Suppressor macrophage treated with lipopolysaccharide for 1 hour (primary cell): ENCODE measurements at regions not wholly inside any gene's neighbourhood (a gene's known extent, or its start where the extent isn't known, plus 50 kb on each side); places are given as distances from the start of the nearest gene placed in this dataset.

Experiments
- DNase-seq, 3 donors: peaks; one replicate each; pipeline ENCODE4 v3.0.0-alpha.2; 2020 to 2022

- no peak for DNase-seq
These were observed 154.1 kb downstream of the FOXA2 start for GRCh38 chr20:22430154-22430745.

GRCh38 chr20:22429175-22430153 lies 154.9 kb downstream of the FOXA2 start:
- no peak for DNase-seq

DNA sequence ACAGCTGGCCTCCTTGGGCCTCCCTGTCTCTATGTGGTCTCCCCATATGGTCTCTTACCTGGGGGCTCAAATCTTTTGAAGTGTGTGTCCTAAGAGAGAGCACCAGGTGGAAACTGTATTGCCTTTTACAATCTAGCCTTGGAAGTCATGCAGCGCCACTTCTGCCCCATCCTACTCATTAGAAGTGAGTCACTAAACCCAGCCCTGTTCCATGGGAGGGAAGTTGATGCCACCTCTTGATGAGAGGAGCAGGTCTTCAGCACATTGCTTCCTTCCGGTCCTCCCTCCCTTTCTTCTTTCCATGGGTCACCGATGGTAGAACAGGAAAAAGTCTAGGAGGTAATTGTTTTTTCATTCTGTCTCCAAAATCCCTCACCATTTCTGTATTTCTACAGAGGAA lies 156.3 kb downstream of the FOXA2 start:
- DNase-seq = no peak

- DNase-seq = no peak
These were observed 157.6 kb downstream of the FOXA2 start for GRCh38 chr20:22426772-22427171.

DNA sequence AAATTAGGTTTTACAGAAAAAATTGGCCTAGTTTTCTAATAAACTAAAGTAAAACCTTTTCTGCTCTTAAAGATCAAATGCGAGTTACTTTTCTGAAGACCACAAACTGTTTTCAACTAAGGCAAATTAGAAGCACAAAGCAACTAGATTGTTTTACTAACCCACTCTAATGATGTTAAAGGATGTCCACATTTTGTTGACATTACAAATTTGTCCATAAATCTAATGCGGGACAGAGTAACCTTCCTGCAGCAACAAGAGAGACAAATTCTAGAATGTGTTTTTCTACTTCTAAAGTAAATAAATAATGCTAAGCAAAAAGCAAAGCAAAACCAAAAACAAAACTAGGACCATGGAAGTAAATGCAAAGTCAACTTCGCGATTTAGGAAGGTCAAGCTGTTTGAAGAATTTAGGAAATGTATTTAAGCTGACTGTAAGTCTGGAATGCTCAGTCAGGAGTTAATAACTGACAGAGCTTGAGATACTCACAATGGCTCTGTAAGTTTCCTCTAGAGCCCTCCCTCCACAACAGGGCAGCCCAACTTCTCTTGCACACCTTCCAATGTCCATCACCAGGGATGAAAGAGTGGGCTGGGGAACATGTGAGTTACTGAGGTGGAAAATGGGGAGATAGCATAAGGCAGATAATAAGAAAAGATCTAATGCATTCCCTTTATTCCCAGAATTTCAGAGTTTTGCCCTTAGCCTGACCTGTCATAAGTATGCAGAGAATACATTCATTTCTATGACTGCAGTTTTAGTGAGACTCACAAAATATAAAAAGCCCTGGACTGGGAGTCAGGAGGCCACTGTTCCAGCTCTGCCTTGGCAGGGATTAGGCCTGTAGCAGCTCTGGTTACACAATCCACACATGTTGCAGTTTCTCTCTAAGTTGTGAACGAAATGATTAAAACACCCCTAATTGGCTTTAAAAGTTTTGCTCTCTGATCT lies 158.8 kb downstream of the FOXA2 start:
- DNase-seq = no peak

GRCh38 chr20:22423190-22423832 lies 161.1 kb downstream of the FOXA2 start:
- DNase-seq = no peak

DNA sequence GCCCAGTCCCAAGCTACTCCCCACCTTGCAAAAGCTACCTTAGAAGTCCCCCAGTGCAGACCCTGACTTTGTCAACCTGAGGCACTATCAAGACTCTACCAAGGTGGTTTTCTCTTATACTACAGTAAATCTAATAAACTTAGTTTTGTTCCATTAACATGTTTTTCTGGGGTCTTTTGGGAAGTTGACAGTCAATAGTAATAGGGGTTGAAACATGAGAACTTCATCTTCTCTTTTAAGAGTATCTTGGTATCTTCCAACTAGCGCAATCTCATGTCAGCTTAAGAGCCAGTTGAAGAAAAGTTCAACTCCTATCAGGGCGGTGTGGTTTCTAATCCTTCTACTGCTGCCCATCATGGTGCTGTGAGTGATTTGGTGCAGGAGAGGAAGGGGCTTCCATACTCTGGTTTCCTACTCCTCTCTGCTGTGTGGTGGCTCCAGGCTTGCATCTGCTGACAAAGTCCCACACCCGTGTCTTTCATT lies 164.2 kb downstream of the FOXA2 start:
- DNase-seq = no peak

- no peak for DNase-seq
These were observed 165.6 kb downstream of the FOXA2 start for GRCh38 chr20:22418738-22419137.

DNA sequence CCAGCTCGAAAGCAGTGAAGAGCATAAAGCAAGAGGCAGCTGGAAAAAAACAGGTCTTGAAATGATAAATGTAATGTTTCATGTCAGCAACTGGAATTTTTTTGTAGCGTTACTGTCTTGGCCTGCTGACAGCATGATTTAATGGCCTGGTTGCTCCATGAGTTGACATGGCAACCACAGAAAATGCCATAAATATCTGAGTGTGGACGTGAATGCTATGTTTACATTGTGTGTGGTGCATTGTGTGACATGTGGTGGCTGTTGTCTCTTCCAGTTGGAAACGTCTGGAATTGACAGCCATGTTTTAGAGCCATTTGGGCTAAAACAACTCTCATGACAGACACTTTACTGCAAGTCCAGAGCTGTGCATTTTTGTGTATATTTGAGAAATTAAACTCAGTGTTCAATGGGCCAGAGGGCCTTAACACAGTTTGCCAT lies 170.0 kb downstream of the FOXA2 start:
- no peak for DNase-seq

- no peak for DNase-seq
These were observed 171.1 kb downstream of the FOXA2 start for GRCh38 chr20:22412977-22413868.

DNA sequence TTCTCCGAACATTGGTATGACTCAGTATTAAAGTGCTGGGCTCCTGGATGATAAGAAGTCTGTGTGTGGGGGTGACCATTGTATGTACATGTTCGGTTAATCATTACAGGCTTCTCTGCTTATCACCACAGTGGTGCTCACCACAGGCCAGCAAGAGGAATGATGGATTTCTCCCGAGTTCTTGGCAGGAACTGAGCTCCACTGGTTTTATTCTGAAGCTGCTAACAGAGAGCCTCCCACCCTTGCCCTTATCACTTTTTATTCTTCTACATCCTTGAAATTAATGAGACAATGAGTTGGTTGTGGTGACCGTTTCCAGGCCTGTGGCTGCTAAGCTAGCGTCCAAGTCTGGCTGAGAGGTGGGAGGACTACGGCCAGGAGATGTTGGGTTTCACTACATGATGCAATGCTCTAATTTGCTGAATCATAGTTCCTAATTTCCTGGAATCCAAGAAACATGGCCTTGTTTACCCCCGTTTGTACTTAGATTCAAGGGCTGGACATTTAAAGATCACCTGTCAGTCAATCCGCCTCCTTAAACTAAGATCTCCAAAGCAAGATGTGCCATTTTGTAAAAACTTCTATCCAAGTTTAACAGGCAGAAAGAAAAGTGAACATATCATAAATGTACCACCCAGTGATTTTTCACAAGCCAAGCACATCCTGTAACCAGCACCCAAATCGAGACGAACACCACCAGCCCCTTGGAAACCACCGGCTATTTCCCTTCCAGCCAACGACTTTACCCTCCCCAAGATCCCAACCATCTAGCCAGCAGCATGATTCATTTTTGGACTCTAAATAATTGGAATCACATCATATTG lies 172.5 kb downstream of the FOXA2 start:
- DNase-seq = peak; percentile 24 to 33 (median 28)

DNA sequence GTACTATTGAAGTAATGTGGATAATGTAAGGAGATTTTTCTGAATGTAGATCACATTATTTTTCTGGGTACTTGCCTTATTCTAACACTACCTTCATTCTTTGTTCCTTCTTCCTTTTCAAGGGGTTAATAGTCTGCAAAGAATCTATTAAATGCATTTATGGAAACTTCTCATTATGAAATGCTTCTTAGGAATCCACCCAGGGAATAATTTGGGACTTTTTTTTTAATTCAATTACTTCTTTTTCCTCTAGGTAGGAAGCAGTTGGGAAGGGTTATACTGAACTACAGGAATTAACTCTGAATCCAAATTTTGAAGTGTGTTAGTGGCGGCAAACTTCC lies 173.1 kb downstream of the FOXA2 start:
- no peak for DNase-seq

GRCh38 chr20:22410556-22411130 lies 173.7 kb downstream of the FOXA2 start:
- DNase-seq = no peak

GRCh38 chr20:22408521-22409402 lies 175.6 kb downstream of the FOXA2 start:
- no peak for DNase-seq

DNA sequence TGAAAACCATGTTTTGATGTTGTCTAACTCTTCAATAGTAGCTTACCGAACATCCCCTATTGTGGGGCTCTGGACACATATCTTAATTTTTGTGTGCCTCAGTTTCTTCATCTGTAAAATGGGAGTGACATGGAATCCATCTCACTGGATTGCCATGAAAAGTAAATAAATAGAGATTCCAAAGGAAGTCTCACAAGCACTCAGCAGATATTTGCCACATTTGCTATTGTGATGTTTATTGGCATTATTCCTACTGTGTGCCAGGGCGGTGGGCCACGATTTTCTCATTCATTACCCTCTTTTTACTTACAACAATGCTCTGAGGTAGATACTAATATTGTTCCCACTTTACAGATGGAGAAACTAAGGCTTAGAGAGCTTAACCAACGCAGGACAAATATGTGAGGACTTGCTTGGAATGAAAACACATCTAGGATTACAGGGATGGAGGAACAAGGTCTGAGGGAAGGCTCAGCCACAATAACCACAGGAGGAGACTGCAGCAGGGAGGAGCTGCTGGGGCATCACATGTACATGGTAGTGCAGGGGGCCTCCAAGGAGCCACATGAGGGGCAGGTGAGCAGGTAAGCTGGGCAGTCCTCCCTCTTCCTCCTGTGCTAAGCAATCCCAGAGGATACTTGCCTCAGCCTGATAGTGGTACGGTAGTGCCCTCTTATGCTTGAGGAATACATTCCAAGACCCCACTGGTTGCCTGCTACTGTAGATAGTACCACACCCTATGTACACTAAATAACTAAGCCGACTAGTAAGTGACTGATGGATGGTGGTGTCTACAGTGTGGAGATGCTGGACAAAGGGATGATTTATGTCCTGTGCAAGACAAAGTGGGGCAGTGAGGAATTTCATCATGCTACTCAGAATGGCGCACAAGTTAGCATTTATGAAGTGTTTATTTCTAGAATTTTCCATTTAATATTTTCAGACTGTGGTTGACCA lies 176.9 kb downstream of the FOXA2 start:
- no peak for DNase-seq

- no peak for DNase-seq
These were observed 179.8 kb downstream of the FOXA2 start for GRCh38 chr20:22404419-22405170.
